Left lung (tissue), 4 donors: ENCODE measurements at regions not wholly inside any gene's neighbourhood (a gene's known extent, or its start where the extent isn't known, plus 50 kb on each side); places are given as distances from the start of the nearest gene placed in this dataset.

Experiments used
- ATAC-seq: fragments of 200-7000 bp; cut with Tn5 transposase; one replicate; pipeline ENCODE4 v1.9.1; 2020; ENCODE audit warnings: moderate library complexity
- DNase-seq, 4 donors: peaks; one replicate each; pipeline ENCODE4 v3.0.0-alpha.2; 2013 to 2020
- H3K27ac ChIP-seq, 2 donors: fragments of 200-600 bp; sonication (generic) in 1 of 2; one replicate each; pipeline versions ENCODE4 v1.5.0 to v1.8.0; 2020 to 2021
- H3K27me3 ChIP-seq, 2 donors: fragments of 200-600 bp; sonication (generic) in 1 of 2; one replicate each; pipeline versions ENCODE4 v1.5.0 to v1.8.0; 2020 to 2021
- H3K36me3 ChIP-seq, 2 donors: fragments of 200-600 bp; sonication (generic) in 1 of 2; one replicate each; pipeline versions ENCODE4 v1.5.0 to v1.8.0; 2020 to 2021
- H3K4me1 ChIP-seq, 2 donors: fragments of 200-600 bp; one replicate each; pipeline ENCODE4 v1.8.0; 2021
- H3K4me3 ChIP-seq, 2 donors: fragments of 200-600 bp; sonication (generic) in 1 of 2; one replicate each; pipeline versions ENCODE4 v1.5.0 to v1.8.0; 2020 to 2021; ENCODE audit warnings: mild to moderate bottlenecking in 1 of 2
- H3K9me3 ChIP-seq, 2 donors: fragments of 200-600 bp; sonication (generic) in 1 of 2; one replicate each; pipeline versions ENCODE4 v1.5.0 to v1.8.0; 2020 to 2021
- CTCF ChIP-seq, 2 donors: fragments of 200-600 bp; sonication (generic) in 1 of 2; IDR thresholded peaks; one replicate each; pipeline versions ENCODE4 v1.5.0 to v1.8.0; 2021; ENCODE audit warnings: antibody characterized with exemption in 2 of 2
- intact Hi-C, 2 donors: fragments of 100-400 bp; cut with DNase I; formaldehyde crosslinking; loops; one replicate each; pipeline versions ENCODE4 v1.11.2 to v1.14.2; 2022
- donor health status: DM: no; HTN: yes; CAD: no.
- donor health status: DM: no; HTN: no; CAD: no.

DNA sequence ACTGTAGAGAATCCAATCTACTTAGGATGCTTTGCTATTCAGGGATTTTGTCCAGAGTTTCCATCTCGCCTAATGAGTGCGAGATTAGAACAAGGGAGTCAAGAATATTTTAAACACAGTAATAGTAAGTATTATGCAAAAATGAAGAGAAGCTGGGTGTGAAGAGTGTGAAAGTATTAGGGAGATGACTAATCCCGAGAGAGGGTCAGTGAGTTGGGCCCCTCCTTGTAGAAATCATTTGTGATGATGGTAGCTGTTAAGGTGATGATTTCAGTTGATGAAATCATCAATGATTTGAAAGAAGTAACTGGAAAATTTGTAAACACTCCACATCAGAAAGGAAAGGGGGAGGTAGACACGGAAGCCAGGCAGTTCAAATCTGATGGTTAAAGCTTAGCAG, 478.9 kb upstream of the MGAT4C start:
- TF ChIP-seq CTCF (IDR thresholded peaks at IDR 0.05) = no peak
- intact Hi-C loops = no loop called here
- no peaks in the 10 kb centered on the region for H3K4me1 ChIP-seq
- H3K4me3 ChIP-seq = no peak overlapping the region
- H3K27ac ChIP-seq = no peak overlapping the region
- DNase-seq (no peak), ATAC-seq (no peak)
- no peaks in the 10 kb centered on the region for H3K9me3 ChIP-seq
- no peaks in the 10 kb centered on the region for H3K36me3 ChIP-seq
- H3K27me3 ChIP-seq = no peaks in the 10 kb centered on the region

- Histone ChIP-seq H3K4me1 (no peaks in the 10 kb centered on the region), H3K27me3 (no peaks in the 10 kb centered on the region), H3K4me3 (no peak overlapping the region), H3K9me3 (no peaks in the 10 kb centered on the region), H3K27ac (no peak overlapping the region), H3K36me3 (no peaks in the 10 kb centered on the region)
- TF ChIP-seq CTCF (IDR thresholded peaks at IDR 0.05) = no peak
- ATAC-seq = no peak
- DNase-seq = no peak
- intact Hi-C loops = no loop called here
These were observed 474.0 kb upstream of the MGAT4C start for GRCh38 chr12:86730233-86730632.

DNA sequence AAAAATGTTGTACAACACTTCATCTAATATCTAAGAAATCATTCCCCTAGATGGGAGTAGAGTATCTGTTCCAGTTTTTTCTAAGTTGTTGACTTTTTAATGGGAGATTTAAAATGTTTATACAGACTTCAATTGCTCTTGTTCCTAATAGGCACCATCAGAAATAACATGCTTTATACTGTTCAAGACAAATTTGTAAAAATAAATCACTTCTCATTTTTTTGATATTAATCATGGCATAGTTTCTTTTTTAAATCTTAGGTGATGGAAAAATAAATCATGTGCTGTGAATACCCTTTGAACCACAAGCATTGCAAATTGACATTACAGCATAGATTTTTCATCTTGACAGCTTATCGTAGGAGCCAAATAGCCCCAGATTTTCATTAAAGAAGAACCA, 473.5 kb upstream of the MGAT4C start:
- ATAC-seq (peak; percentile 41), DNase-seq (no peak)
- no peaks in the 10 kb centered on the region for H3K4me1 ChIP-seq
- no peak overlapping the region for H3K27ac ChIP-seq
- H3K27me3 ChIP-seq = no peaks in the 10 kb centered on the region
- intact Hi-C loops = no loop called here
- no peaks in the 10 kb centered on the region for H3K9me3 ChIP-seq
- H3K36me3 ChIP-seq = no peaks in the 10 kb centered on the region
- H3K4me3 ChIP-seq = no peak overlapping the region
- no peak for TF ChIP-seq CTCF (IDR thresholded peaks at IDR 0.05)

DNA sequence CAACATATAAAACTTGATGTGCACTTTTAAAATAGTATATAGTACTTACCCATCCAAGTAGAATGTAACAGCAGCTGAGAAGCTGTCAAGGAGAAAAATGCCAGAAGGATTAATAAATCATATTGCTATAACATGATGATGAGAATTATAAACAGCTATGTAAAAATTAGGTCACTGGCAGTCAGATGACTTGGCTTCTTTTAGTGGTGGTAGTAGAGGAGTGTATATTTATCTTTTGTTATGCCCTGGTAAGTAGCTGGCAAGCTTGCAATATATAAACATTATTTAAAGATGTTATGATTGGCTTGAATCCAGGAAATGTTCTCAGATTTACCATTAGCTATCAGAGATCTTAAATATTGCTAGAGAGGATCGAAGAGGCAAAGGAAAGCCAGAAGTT, 471.0 kb upstream of the MGAT4C start:
- H3K27me3 ChIP-seq = no peaks in the 10 kb centered on the region
- intact Hi-C loops = no loop called here
- no peak for TF ChIP-seq CTCF (IDR thresholded peaks at IDR 0.05)
- H3K4me1 ChIP-seq = no peaks in the 10 kb centered on the region
- H3K36me3 ChIP-seq = no peaks in the 10 kb centered on the region
- H3K4me3 ChIP-seq = no peak overlapping the region
- peak in 2 of 4 donors; percentile 7 to 8 for DNase-seq
- no peak overlapping the region for H3K27ac ChIP-seq
- no peak for ATAC-seq
- H3K9me3 ChIP-seq = no peaks in the 10 kb centered on the region

DNA sequence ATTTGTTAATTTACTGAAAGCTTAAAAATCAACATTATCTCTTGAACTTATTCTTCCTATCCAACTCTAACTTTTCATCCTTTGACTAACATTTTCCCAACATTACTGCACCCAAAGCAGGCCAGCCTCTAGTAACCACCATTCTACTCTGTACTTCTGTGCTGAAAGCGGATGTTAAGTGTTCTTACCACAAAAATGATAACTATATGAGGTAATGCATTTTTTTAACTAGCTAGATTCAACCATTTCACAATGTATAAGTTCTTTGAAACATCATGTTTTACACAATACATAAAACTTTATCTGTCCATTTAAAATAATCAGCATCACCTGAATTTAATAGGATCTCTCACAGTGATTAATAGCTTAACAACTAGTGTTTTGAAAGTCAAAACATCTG, 468.5 kb upstream of the MGAT4C start:
- H3K9me3 ChIP-seq = no peaks in the 10 kb centered on the region
- no peak overlapping the region for H3K4me3 ChIP-seq
- H3K27ac ChIP-seq = no peak overlapping the region
- DNase-seq = no peak
- H3K27me3 ChIP-seq = no peaks in the 10 kb centered on the region
- no peak for ATAC-seq
- no peak for TF ChIP-seq CTCF (IDR thresholded peaks at IDR 0.05)
- intact Hi-C loops = no loop called here
- H3K4me1 ChIP-seq = no peaks in the 10 kb centered on the region
- H3K36me3 ChIP-seq = no peaks in the 10 kb centered on the region
